A673 (cell line): ENCODE measurements at regions not wholly inside any gene's neighbourhood (a gene's known extent, or its start where the extent isn't known, plus 50 kb on each side); places are given as distances from the start of the nearest gene placed in this dataset.

Source experiments
- BruUV-seq: library from RNA; stranded (reverse); fragments of 400-500 nt; replicated peaks from 2 replicates; lab custom pipeline; 2021; lab: Mats Ljungman, UMichigan
- CTCF ChIA-PET: fragments of 300-600 bp; sonication (Branson Sonifier 250); formaldehyde crosslinking; loops from one replicate; lab custom pipeline; 2022; ENCODE audit warnings: antibody characterized with exemption; lab: Charles Lee
- POLR2A ChIA-PET: fragments of 300-600 bp; sonication (Branson Sonifier 250); formaldehyde crosslinking; loops from one replicate; lab custom pipeline; 2022; ENCODE audit warnings: antibody characterized with exemption; ENCODE audit not compliant: low non-redundant PET; lab: Charles Lee
- DNase-seq: peaks from one replicate; pipeline ENCODE4 v3.0.0-alpha.2; 2015; ENCODE audit warnings: low spot score
- H3K27ac ChIP-seq: fragments of 200-600 bp; sonication (generic); 2 replicates; pipeline ENCODE4 v1.5.1; 2016; ENCODE audit warnings: mixed run types, low read depth, mild to moderate bottlenecking, mixed read lengths, antibody characterized with exemption, low read length; ENCODE audit not compliant: poor library complexity, severe bottlenecking
- H3K27me3 ChIP-seq: fragments of 200-600 bp; sonication (generic); replicated peaks from 2 replicates; pipeline ENCODE4 v1.6.1; 2017; ENCODE audit warnings: mixed run types, low read depth, mild to moderate bottlenecking, mixed read lengths, antibody characterized with exemption, low read length; ENCODE audit not compliant: insufficient read depth, poor library complexity
- H3K36me3 ChIP-seq: fragments of 200-600 bp; sonication (generic); 2 replicates; pipeline ENCODE4 v1.6.1; 2016; ENCODE audit warnings: mixed run types, mild to moderate bottlenecking, mixed read lengths, antibody characterized with exemption, low read length; ENCODE audit not compliant: insufficient read depth, poor library complexity, severe bottlenecking
- H3K4me1 ChIP-seq: fragments of 200-600 bp; sonication (generic); 2 replicates; pipeline ENCODE4 v1.6.1; 2017; ENCODE audit warnings: mixed run types, mild to moderate bottlenecking, mixed read lengths, antibody characterized with exemption, low read length; ENCODE audit not compliant: insufficient read depth, poor library complexity, severe bottlenecking
- H3K4me3 ChIP-seq: fragments of 200-600 bp; sonication (generic); 2 replicates; pipeline ENCODE4 v1.5.1; 2016; ENCODE audit warnings: low read depth, mixed run types, mild to moderate bottlenecking, mixed read lengths, low read length; ENCODE audit not compliant: poor library complexity, severe bottlenecking
- H3K9me3 ChIP-seq: fragments of 200-600 bp; sonication (generic); 2 replicates; pipeline ENCODE4 v1.6.1; 2016; ENCODE audit warnings: mixed run types, low read depth, mild to moderate bottlenecking, mixed read lengths, antibody characterized with exemption, low read length; ENCODE audit not compliant: poor library complexity, severe bottlenecking
- CTCF ChIP-seq: fragments of 300-800, 200-600 bp; sonication (generic); conservative IDR thresholded peaks from 2 replicates; pipeline ENCODE4 v1.5.1; 2017; ENCODE audit warnings: low read depth, mild to moderate bottlenecking, antibody characterized with exemption, low read length, moderate library complexity, mixed read lengths
- EZH2 ChIP-seq: fragments of 200-600 bp; sonication (generic); IDR thresholded peaks from 2 replicates; pipeline ENCODE4 v1.6.1; 2017; ENCODE audit warnings: borderline replicate concordance, low read depth, mild to moderate bottlenecking, mixed read lengths, antibody characterized with exemption, low read length; ENCODE audit not compliant: poor library complexity, severe bottlenecking
- intact Hi-C: fragments of 100-400 bp; cut with micrococcal nuclease; formaldehyde crosslinking; loops from one replicate; pipeline ENCODE4 v1.10.0; 2022; ENCODE audit not compliant: unreplicated experiment

GRCh38 chr3:24673596-24673995 is 178.9 kb upstream of the THRB start:
- Histone ChIP-seq H3K27me3 (no peaks in the 10 kb centered on the region), H3K9me3 (no peaks in the 10 kb centered on the region), H3K36me3 (no peaks in the 10 kb centered on the region), H3K4me3 (no peak overlapping the region), H3K4me1 (no peaks in the 10 kb centered on the region), H3K27ac (no peak overlapping the region)
- TF ChIP-seq EZH2: no peak
- intact Hi-C loops: no loop called here
- DNase-seq: no peak
- ChIA-PET CTCF (no interaction called here), POLR2A (no interaction called here)
- BruUV-seq: no TSS peak

GRCh38 chr3:24674261-24674660 is 179.6 kb upstream of the THRB start:
- intact Hi-C loops: no loop called here
- Histone ChIP-seq H3K9me3 (no peaks in the 10 kb centered on the region), H3K27ac (no peak overlapping the region), H3K27me3 (no peaks in the 10 kb centered on the region), H3K4me1 (no peaks in the 10 kb centered on the region), H3K4me3 (no peak overlapping the region), H3K36me3 (no peaks in the 10 kb centered on the region)
- CTCF ChIA-PET: no interaction called here
- no TSS peak for BruUV-seq
- DNase-seq: no peak
- POLR2A ChIA-PET: interaction anchor here (0.6 kb wide), 1 partner anchor 1620 kb away, joined by 3 read pairs; no protein-coding TSS in a partner anchor
- TF ChIP-seq EZH2: no peak
- TF ChIP-seq CTCF: no peak

- TF ChIP-seq CTCF: no peak
- no peak for TF ChIP-seq EZH2
- Histone ChIP-seq H3K27ac (no peak overlapping the region), H3K4me1 (no peaks in the 10 kb centered on the region), H3K27me3 (no peaks in the 10 kb centered on the region), H3K36me3 (no peaks in the 10 kb centered on the region), H3K4me3 (no peak overlapping the region), H3K9me3 (no peaks in the 10 kb centered on the region)
- no peak for DNase-seq
- BruUV-seq: no TSS peak
- CTCF ChIA-PET: no interaction called here
- intact Hi-C loops: no loop called here
- POLR2A ChIA-PET: no interaction called here
These were observed 183.4 kb upstream of the THRB start for GRCh38 chr3:24678021-24678420.

- Histone ChIP-seq H3K36me3 (no peaks in the 10 kb centered on the region), H3K4me3 (no peak overlapping the region), H3K27ac (no peak overlapping the region), H3K9me3 (no peaks in the 10 kb centered on the region), H3K27me3 (no peaks in the 10 kb centered on the region), H3K4me1 (no peaks in the 10 kb centered on the region)
- TF ChIP-seq EZH2: no peak
- no TSS peak for BruUV-seq
- intact Hi-C loops: no loop called here
- POLR2A ChIA-PET: no interaction called here
- CTCF ChIA-PET: no interaction called here
- no peak for DNase-seq
These were observed 183.8 kb upstream of the THRB start for GRCh38 chr3:24678421-24678865.
